AG09319 (cell line): ENCODE measurements at regions not wholly inside any gene's neighbourhood (a gene's known extent, or its start where the extent isn't known, plus 50 kb on each side); places are given as distances from the start of the nearest gene placed in this dataset.

Experiments used
- DNase-seq: peaks from one replicate; pipeline ENCODE4 v3.0.0-alpha.2; 2010; ENCODE audit warnings: low read depth; ENCODE audit errors: extremely low read depth
- TF ChIP-seq, protein P1 (sequence below): IDR thresholded peaks from 2 replicates; pipeline ENCODE4 v1.5.1; 2011; ENCODE audit warnings: low read depth, mild to moderate bottlenecking, inconsistent platforms, low read length, moderate library complexity

DNA sequence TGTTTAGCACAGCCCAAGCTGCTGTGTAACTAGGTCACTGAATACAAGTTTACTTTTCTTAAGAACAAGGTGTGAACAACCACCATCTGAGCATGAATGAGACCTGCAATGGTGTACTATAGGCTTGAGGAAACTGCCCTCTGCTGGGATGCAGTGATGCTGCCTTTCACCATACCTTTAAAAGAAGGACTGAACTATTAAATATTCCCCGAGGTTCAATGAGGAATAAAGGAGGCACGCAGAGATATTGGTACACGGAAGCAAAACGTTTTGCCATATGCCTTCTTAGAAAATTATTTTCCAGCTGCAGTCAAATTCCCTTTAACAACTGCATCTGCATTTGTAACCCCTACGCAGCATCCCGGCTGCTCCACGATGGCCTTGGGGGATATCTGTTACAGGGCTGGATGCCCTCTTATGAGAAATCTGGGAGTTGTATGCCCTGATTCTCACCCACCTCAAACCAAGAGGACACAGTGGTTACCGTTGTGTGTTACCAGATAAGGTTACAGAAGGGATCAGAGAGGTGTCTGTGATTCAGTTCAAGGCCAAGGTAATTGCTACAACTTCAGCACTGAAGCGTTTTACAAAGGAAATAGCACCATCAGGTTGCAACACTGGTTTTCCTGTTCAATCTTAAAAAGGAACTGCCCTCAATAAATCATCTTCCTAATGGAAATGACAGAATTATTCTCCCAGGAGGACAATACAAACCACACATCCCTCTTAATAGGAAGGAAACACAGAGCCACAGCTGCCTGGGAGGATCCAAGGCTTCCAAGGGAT, 470.5 kb downstream of the LTN1 start:
- TF ChIP-seq, protein P1, sequence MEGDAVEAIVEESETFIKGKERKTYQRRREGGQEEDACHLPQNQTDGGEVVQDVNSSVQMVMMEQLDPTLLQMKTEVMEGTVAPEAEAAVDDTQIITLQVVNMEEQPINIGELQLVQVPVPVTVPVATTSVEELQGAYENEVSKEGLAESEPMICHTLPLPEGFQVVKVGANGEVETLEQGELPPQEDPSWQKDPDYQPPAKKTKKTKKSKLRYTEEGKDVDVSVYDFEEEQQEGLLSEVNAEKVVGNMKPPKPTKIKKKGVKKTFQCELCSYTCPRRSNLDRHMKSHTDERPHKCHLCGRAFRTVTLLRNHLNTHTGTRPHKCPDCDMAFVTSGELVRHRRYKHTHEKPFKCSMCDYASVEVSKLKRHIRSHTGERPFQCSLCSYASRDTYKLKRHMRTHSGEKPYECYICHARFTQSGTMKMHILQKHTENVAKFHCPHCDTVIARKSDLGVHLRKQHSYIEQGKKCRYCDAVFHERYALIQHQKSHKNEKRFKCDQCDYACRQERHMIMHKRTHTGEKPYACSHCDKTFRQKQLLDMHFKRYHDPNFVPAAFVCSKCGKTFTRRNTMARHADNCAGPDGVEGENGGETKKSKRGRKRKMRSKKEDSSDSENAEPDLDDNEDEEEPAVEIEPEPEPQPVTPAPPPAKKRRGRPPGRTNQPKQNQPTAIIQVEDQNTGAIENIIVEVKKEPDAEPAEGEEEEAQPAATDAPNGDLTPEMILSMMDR, result peak; percentile 65
- peak; percentile 42 for DNase-seq

DNA sequence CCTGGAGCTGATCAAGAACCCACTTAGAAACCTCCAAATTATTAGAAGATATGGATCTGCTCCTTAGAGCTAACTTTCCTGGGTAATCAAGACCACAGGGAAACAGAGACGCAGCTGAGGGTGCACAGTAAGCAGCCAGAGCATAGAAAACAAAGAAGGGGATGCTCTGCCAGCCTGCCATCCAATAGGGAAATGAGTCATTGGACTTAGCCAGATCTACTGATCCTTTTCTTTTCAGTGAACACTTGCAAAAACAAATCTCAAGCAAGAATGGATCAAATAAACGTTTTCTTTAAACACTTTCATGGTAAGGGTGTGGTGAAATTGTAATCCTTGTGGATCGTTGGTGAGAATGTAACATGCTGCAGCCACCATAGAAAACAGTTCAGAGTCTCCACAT, 474.0 kb downstream of the LTN1 start:
- TF ChIP-seq, protein P1, result no peak
- DNase-seq, result no peak

DNA sequence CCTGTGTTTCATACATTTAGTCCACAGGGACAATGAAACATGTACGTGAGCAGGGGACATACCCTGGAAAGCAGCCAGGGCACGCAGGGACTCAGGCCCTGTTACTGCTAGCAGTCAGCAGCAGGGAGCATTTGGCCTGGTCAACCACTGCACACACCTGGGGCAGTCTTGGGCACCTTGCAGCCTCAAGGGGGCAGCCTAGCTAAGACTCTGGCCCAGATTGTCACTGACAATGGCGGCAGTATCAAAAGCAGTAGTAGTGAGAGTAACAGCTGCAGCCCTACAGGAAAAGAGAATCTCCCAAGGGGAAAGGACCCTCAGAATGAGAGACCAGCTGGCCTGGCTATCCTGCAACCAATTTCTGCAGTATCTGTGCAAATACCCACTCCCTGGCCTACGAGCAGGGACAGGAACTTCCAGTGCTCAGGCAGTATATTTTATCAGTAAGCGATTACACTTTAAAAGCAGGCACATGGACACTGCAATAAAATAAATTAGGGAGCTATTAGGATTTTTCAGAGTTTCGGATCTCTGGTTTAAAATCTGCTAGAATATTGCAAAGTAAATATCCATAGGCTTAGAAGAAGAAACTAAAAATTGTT, 475.6 kb downstream of the LTN1 start:
- TF ChIP-seq, protein P1, result peak; percentile 10; the same call in 1 of the 2 replicates
- DNase-seq, result no peak

DNA sequence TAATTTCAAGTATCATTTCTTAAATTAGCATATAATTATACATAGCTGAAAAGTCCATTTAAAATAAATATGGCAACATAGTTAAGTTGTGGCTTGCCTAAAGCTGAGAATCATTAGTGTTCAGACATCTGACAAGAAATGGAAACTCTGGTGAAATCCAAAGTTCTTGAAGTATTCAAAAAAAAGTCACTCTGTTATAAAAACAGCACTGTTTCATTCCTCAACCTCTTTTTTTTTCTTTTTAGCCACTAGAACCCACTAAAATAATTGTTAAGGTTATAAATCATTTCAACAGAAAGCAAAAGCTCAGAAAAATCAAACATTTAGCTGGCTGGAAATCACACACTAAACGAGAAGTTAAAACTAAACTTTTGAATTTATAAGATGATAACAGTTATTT, 476.7 kb downstream of the LTN1 start:
- TF ChIP-seq, protein P1, result no peak
- no peak for DNase-seq

DNA sequence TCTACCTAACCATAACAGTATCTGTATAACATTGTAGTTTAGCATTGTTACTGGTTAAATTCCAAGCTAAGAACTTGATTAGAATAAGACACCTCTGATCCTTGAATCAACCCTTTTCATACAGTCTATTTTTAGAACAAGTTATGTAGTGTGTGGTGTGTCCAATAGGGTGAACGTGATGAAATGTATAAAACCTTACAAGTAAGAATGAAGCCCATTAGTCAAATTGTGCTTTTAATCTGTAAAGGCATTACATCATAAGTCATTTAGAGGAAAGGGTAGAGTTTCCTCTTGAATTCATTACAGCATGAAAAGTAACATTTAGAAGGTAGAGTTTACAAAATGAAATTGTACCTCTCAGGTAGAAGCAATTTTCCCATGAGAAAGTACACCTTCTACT, 479.2 kb downstream of the LTN1 start:
- TF ChIP-seq, protein P1, result no peak
- no peak for DNase-seq

DNA sequence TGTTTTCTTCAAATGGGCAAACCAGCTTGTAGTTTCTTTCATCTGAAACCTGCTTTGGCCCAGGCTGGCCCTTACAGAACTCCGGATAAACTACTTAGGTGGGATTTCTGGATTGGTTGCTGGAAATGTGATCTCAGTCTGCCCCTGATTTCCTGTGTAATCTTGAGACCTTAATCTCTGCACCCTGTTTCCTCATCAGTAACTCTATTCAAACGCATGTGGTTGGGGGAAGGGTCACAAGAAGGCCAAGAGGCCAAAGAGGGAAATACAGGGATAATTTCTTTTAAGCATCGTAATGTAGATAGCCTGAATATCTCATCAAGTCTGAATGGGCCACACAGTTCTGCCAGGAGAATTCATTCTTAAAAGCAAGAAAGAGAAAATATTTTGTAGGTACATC, 483.6 kb downstream of the LTN1 start:
- DNase-seq, result no peak
- TF ChIP-seq, protein P1, result no peak

DNA sequence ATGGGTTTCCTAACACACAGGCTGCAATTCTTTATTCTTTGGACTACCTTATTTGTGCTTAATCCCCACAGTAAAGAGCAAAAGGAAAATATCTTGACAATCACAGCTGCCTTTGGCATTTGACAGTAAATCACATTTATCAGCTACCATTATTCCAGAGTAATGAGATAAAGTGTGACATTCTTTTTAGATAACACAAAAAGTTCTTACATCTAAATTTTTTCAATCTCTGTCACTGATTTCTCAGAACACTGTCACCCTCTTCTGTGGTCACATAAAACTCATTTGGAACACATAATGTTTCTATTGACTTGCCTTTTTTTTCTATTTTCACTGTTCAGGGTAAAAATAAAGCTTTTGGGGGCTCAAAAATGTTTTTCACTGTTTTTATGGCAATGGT, 484.6 kb downstream of the LTN1 start:
- no peak for DNase-seq

More for the DNA sequence above, 484.6 kb downstream of the LTN1 start:
- TF ChIP-seq, protein P1, result no peak
